Ecto neural progenitor cell (in vitro differentiated cells): ENCODE measurements at regions not wholly inside any gene's neighbourhood (a gene's known extent, or its start where the extent isn't known, plus 50 kb on each side); places are given as distances from the start of the nearest gene placed in this dataset.
"Not testable (repeated sequence)": the region's sequence is repeated elsewhere in the genome, so short reads cannot be mapped to it uniquely, and the experiment has no call there.

Experiments
- DNase-seq: peaks from one replicate; pipeline ENCODE4 v3.0.0-alpha.2; 2018; ENCODE audit warnings: low spot score

- DNase-seq: no peak
Measured at GRCh38 chr13:83730674-83731073, 151.6 kb downstream of the SLITRK1 start.

- no peak for DNase-seq
Measured at GRCh38 chr13:83722443-83722842, 159.8 kb downstream of the SLITRK1 start.

GRCh38 chr13:83716121-83716520 is 166.2 kb downstream of the SLITRK1 start:
- DNase-seq: no peak

GRCh38 chr13:83714236-83714635 is 168.0 kb downstream of the SLITRK1 start:
- DNase-seq: no peak

- no peak for DNase-seq
Measured at GRCh38 chr13:83710133-83710515, 172.2 kb downstream of the SLITRK1 start.

- DNase-seq: no peak
Measured at GRCh38 chr13:83709426-83710132, 172.7 kb downstream of the SLITRK1 start.

GRCh38 chr13:83702021-83702420 is 180.3 kb downstream of the SLITRK1 start:
- DNase-seq: no peak

GRCh38 chr13:83692800-83693199 is 189.5 kb downstream of the SLITRK1 start:
- no peak for DNase-seq

GRCh38 chr13:83691966-83692365 is 190.3 kb downstream of the SLITRK1 start:
- DNase-seq: no peak

- DNase-seq: no peak
Measured at GRCh38 chr13:83681547-83681946, 200.7 kb downstream of the SLITRK1 start.

GRCh38 chr13:83677985-83678384 is 204.3 kb downstream of the SLITRK1 start:
- no peak for DNase-seq

- DNase-seq: no peak
Measured at GRCh38 chr13:83672612-83673011, 209.7 kb downstream of the SLITRK1 start.

- DNase-seq: no peak
Measured at GRCh38 chr13:83667606-83668005, 214.7 kb downstream of the SLITRK1 start.

- no peak for DNase-seq
Measured at GRCh38 chr13:83666141-83666540, 216.1 kb downstream of the SLITRK1 start.

- no peak for DNase-seq
Measured at GRCh38 chr13:83657281-83657680, 225.0 kb downstream of the SLITRK1 start.

GRCh38 chr13:83642617-83643016 is 239.7 kb downstream of the SLITRK1 start:
- not testable (repeated sequence) for DNase-seq

- no peak for DNase-seq
Measured at GRCh38 chr13:83634601-83635000, 247.7 kb downstream of the SLITRK1 start.

GRCh38 chr13:83633746-83634145 is 248.5 kb downstream of the SLITRK1 start:
- no peak for DNase-seq

- DNase-seq: no peak
Measured at GRCh38 chr13:83622422-83622784, 259.9 kb downstream of the SLITRK1 start.

GRCh38 chr13:83621765-83622421 is 260.4 kb downstream of the SLITRK1 start:
- DNase-seq: no peak

GRCh38 chr13:83620530-83621220 is 261.6 kb downstream of the SLITRK1 start:
- no peak for DNase-seq

GRCh38 chr13:83618966-83619365 is 263.3 kb downstream of the SLITRK1 start:
- DNase-seq: no peak

- no peak for DNase-seq
Measured at GRCh38 chr13:83613524-83613923, 268.8 kb downstream of the SLITRK1 start.
